Smooth muscle cell (in vitro differentiated cells): ENCODE measurements at regions not wholly inside any gene's neighbourhood (a gene's known extent, or its start where the extent isn't known, plus 50 kb on each side); places are given as distances from the start of the nearest gene placed in this dataset.

ENCODE experiments used
- DNase-seq: peaks from one replicate; lab custom pipeline; 2025; ENCODE audit not compliant: unreplicated experiment; lab: John Stamatoyannopoulos, UW
- H2AFZ ChIP-seq: fragments of 200-600 bp; sonication (generic); 2 replicates; pipeline ENCODE4 v1.6.0; 2016; ENCODE audit warnings: antibody characterized with exemption, low read depth, mild to moderate bottlenecking
- H3F3A ChIP-seq: fragments of 200-600 bp; sonication (generic); 2 replicates; pipeline ENCODE4 v1.6.0; 2017; ENCODE audit warnings: antibody characterized with exemption, low read depth
- H3K27ac ChIP-seq: fragments of 200-600 bp; sonication (generic); 2 replicates; pipeline ENCODE4 v1.5.1; 2016; ENCODE audit warnings: low read depth, mild to moderate bottlenecking
- H3K27me3 ChIP-seq: fragments of 200-600 bp; sonication (generic); 2 replicates; pipeline ENCODE4 v1.6.1; 2016; ENCODE audit warnings: low read depth, mild to moderate bottlenecking
- H3K36me3 ChIP-seq: fragments of 200-600 bp; sonication (generic); 2 replicates; pipeline ENCODE4 v1.5.1; 2016; ENCODE audit warnings: low read depth
- H3K4me1 ChIP-seq: fragments of 200-600 bp; sonication (generic); 2 replicates; pipeline ENCODE4 v1.5.1; 2016; ENCODE audit warnings: low read depth
- H3K4me2 ChIP-seq: fragments of 200-600 bp; sonication (generic); 2 replicates; pipeline ENCODE4 v1.6.0; 2016; ENCODE audit warnings: mild to moderate bottlenecking
- H3K4me3 ChIP-seq: fragments of 200-600 bp; sonication (generic); 2 replicates; pipeline ENCODE4 v1.5.1; 2016; ENCODE audit warnings: mild to moderate bottlenecking
- H3K79me2 ChIP-seq: fragments of 200-600 bp; sonication (generic); 2 replicates; pipeline ENCODE4 v1.6.0; 2016; ENCODE audit warnings: low read depth, mild to moderate bottlenecking
- H3K9ac ChIP-seq: fragments of 200-600 bp; sonication (generic); 2 replicates; pipeline ENCODE4 v1.6.0; 2016; ENCODE audit warnings: low read depth
- H3K9me3 ChIP-seq: fragments of 200-600 bp; sonication (generic); replicated peaks from 2 replicates; pipeline ENCODE4 v1.5.1; 2016; ENCODE audit warnings: low read depth
- H4K20me1 ChIP-seq: fragments of 200-600 bp; sonication (generic); 2 replicates; pipeline ENCODE4 v1.6.0; 2016; ENCODE audit warnings: low read depth
- CTCF ChIP-seq: fragments of 200-600 bp; sonication (generic); IDR thresholded peaks from 2 replicates; pipeline ENCODE4 v1.5.1; 2017; ENCODE audit warnings: borderline replicate concordance, mild to moderate bottlenecking, antibody characterized with exemption; ENCODE audit not compliant: insufficient read depth, poor library complexity, severe bottlenecking
- whole genome bisulfite sequencing: methylation state at CpG from one replicate; pipeline ENCODE4 v1.1.7; 2016; ENCODE audit warnings: low lambda C conversion rate; 5-methylcytosine and 5-hydroxymethylcytosine counted together

- Histone ChIP-seq H4K20me1 (no peaks in the 10 kb centered on the region), H3K4me3 (no peak overlapping the region), H3K79me2 (no peaks in the 10 kb centered on the region), H3K4me2 (no peak overlapping the region), H3K4me1 (peaks cover 12% of the 10 kb centered on the region), H3K27me3 (no peaks in the 10 kb centered on the region), H2AFZ (no peak overlapping the region), H3K9ac (no peak overlapping the region), H3K36me3 (no peaks in the 10 kb centered on the region), H3K9me3 (no peaks in the 10 kb centered on the region), H3K27ac (no peak overlapping the region), H3F3A (no peaks in the 10 kb centered on the region)
- DNase-seq: no peak
- 76% methylated on average over 3 of the region's 3 CpGs for WGBS
- no peak for TF ChIP-seq CTCF
Observed at GRCh38 chr14:85221832-85222231, 308.1 kb upstream of the FLRT2 start.

- H3K27me3 ChIP-seq: no peaks in the 10 kb centered on the region
- 78% methylated on average over 1 of the region's 1 CpG for WGBS
- no peak overlapping the region for H3K27ac ChIP-seq
- H3K79me2 ChIP-seq: no peaks in the 10 kb centered on the region
- no peaks in the 10 kb centered on the region for H3K9me3 ChIP-seq
- no peak overlapping the region for H3K9ac ChIP-seq
- no peaks in the 10 kb centered on the region for H3F3A ChIP-seq
- no peak overlapping the region for H3K4me3 ChIP-seq
- no peak overlapping the region for H2AFZ ChIP-seq
- TF ChIP-seq CTCF: no peak
- peaks cover 10% of the 10 kb centered on the region for H3K4me1 ChIP-seq
- DNase-seq: no peak
- no peak overlapping the region for H3K4me2 ChIP-seq
- no peaks in the 10 kb centered on the region for H4K20me1 ChIP-seq
- no peaks in the 10 kb centered on the region for H3K36me3 ChIP-seq
Observed at GRCh38 chr14:85222341-85222740, 307.6 kb upstream of the FLRT2 start.

GRCh38 chr14:85223667-85224066, 306.3 kb upstream of the FLRT2 start:
- no peak overlapping the region for H3K9ac ChIP-seq
- H3K27ac ChIP-seq: no peak overlapping the region
- no peaks in the 10 kb centered on the region for H3K36me3 ChIP-seq
- H3K9me3 ChIP-seq: no peaks in the 10 kb centered on the region
- no peak for DNase-seq
- no peak overlapping the region for H2AFZ ChIP-seq
- no peak overlapping the region for H3K4me2 ChIP-seq
- H3K27me3 ChIP-seq: no peaks in the 10 kb centered on the region
- no peak overlapping the region for H3K4me3 ChIP-seq
- H4K20me1 ChIP-seq: no peaks in the 10 kb centered on the region
- no peaks in the 10 kb centered on the region for H3F3A ChIP-seq
- H3K79me2 ChIP-seq: no peaks in the 10 kb centered on the region
- WGBS: 28% methylated on average over 3 of the region's 3 CpGs
- no peaks in the 10 kb centered on the region for H3K4me1 ChIP-seq
- TF ChIP-seq CTCF: no peak

- H3K27ac ChIP-seq: no peak overlapping the region
- 86% methylated on average over 3 of the region's 3 CpGs for WGBS
- H4K20me1 ChIP-seq: no peaks in the 10 kb centered on the region
- no peaks in the 10 kb centered on the region for H3K9me3 ChIP-seq
- no peaks in the 10 kb centered on the region for H3K27me3 ChIP-seq
- DNase-seq: no peak
- TF ChIP-seq CTCF: no peak
- H3K4me1 ChIP-seq: no peaks in the 10 kb centered on the region
- no peaks in the 10 kb centered on the region for H3K36me3 ChIP-seq
- H3F3A ChIP-seq: no peaks in the 10 kb centered on the region
- H2AFZ ChIP-seq: no peak overlapping the region
- H3K4me3 ChIP-seq: no peak overlapping the region
- H3K9ac ChIP-seq: no peak overlapping the region
- no peak overlapping the region for H3K4me2 ChIP-seq
- H3K79me2 ChIP-seq: no peaks in the 10 kb centered on the region
Observed at GRCh38 chr14:85224241-85224640, 305.7 kb upstream of the FLRT2 start.
